GM12878 (cell line): ENCODE measurements at regions not wholly inside any gene's neighbourhood (a gene's known extent, or its start where the extent isn't known, plus 50 kb on each side); places are given as distances from the start of the nearest gene placed in this dataset.

Source experiments
- ATAC-seq: fragments of 200-7000 bp; cut with Tn5 transposase; 3 replicates; pipeline ENCODE4 v1.9.1; 2020; ENCODE audit warnings: mild to moderate bottlenecking, moderate library complexity
- BruUV-seq: library from RNA; stranded (reverse); fragments of 400-500 nt; replicated peaks from 2 replicates; lab custom pipeline; 2021; lab: Mats Ljungman, UMichigan
- CTCF ChIA-PET: fragments of 300-600 bp; sonication (Branson Sonifier 250); formaldehyde crosslinking; extraction: SDS; loops from one replicate; lab custom pipeline; 2021; ENCODE audit warnings: inconsistent platforms; lab: Yijun Ruan, JAX
- POLR2A ChIA-PET: fragments of 350-600 bp; formaldehyde crosslinking; extraction: SDS; loops from one replicate; lab custom pipeline; 2021; ENCODE audit warnings: inconsistent platforms; lab: Charles Lee
- RAD21 ChIA-PET: fragments of 300-600 bp; sonication (Branson Sonifier 250); formaldehyde crosslinking; loops from one replicate; lab custom pipeline; 2023; ENCODE audit warnings: antibody characterized with exemption; ENCODE audit not compliant: unreplicated experiment; lab: Charles Lee
- SMC1A ChIA-PET: fragments of 300-600 bp; sonication (Branson Sonifier 250); formaldehyde crosslinking; loops from one replicate; lab custom pipeline; 2023; ENCODE audit not compliant: unreplicated experiment, uncharacterized antibody; lab: Charles Lee
- DNase-seq: peaks from one replicate; pipeline ENCODE4 v3.0.0-alpha.2; 2011; ENCODE audit warnings: low read depth, low spot score
- FAIRE-seq: peaks from 3 replicates; lab custom pipeline; 2011; peaks lifted over from hg19 to GRCh38; lab: Jason Lieb, UNC
- H2AFZ ChIP-seq: 2 replicates; pipeline ENCODE4 v1.6.0; 2011; ENCODE audit warnings: low read depth, low read length, control low read depth; ENCODE audit not compliant: control insufficient read depth
- H3K27ac ChIP-seq: 2 replicates; pipeline ENCODE4 v1.5.1; 2011; ENCODE audit warnings: control low read depth; ENCODE audit not compliant: control insufficient read depth, insufficient read depth
- H3K27me3 ChIP-seq, 2 experiments: replicated peaks in 1 of 2; 2 replicates each; pipeline versions ENCODE4 v1.6.0 to v1.6.1; 2011; ENCODE audit warnings: low read length in 1 of 2; ENCODE audit not compliant: control insufficient read depth in 2 of 2, insufficient read depth in 2 of 2
- H3K36me3 ChIP-seq, 2 experiments: 2 replicates each; pipeline ENCODE4 v1.5.1; 2011; ENCODE audit warnings: low read length in 1 of 2; ENCODE audit not compliant: control insufficient read depth in 2 of 2, insufficient read depth in 2 of 2
- H3K4me1 ChIP-seq: 2 replicates; pipeline ENCODE4 v1.6.1; 2011; ENCODE audit warnings: mild to moderate bottlenecking, low read length, moderate library complexity, mixed read lengths; ENCODE audit not compliant: control insufficient read depth, insufficient read depth
- H3K4me2 ChIP-seq: 2 replicates; pipeline ENCODE4 v1.6.0; 2011; ENCODE audit warnings: control low read depth; ENCODE audit not compliant: control insufficient read depth, insufficient read depth
- H3K4me3 ChIP-seq: fragments of 200-600 bp; sonication (generic); 2 replicates; pipeline ENCODE4 v1.5.1; 2016
- H3K79me2 ChIP-seq: 2 replicates; pipeline ENCODE4 v1.6.0; 2011; ENCODE audit warnings: low read length; ENCODE audit not compliant: control insufficient read depth, insufficient read depth
- H3K9ac ChIP-seq: 2 replicates; pipeline ENCODE4 v1.8.0; 2011; ENCODE audit warnings: low read length, control low read depth, mixed read lengths; ENCODE audit not compliant: control insufficient read depth, insufficient read depth
- H3K9me3 ChIP-seq: replicated peaks from 3 replicates; pipeline ENCODE4 v1.5.1; 2011; ENCODE audit warnings: mild to moderate bottlenecking, low read length; ENCODE audit not compliant: control insufficient read depth, insufficient read depth
- H4K20me1 ChIP-seq: 2 replicates; pipeline ENCODE4 v1.6.0; 2011; ENCODE audit not compliant: control insufficient read depth, insufficient read depth
- HDAC6 ChIP-seq: fragments of 200-600 bp; sonication (generic); IDR thresholded peaks from one replicate; pipeline ENCODE4 v1.8.0; 2017; ENCODE audit warnings: antibody characterized with exemption; ENCODE audit not compliant: unreplicated experiment
- JUNB ChIP-seq: IDR thresholded peaks from 2 replicates; pipeline ENCODE4 v1.6.1; 2016; ENCODE audit warnings: antibody characterized with exemption, mild to moderate bottlenecking
- KDM1A ChIP-seq: fragments of 200-600 bp; sonication (generic); IDR thresholded peaks from 2 replicates; pipeline ENCODE4 v1.6.1; 2016; ENCODE audit warnings: borderline replicate concordance
- SPI1 ChIP-seq: IDR thresholded peaks from 2 replicates; pipeline ENCODE4 v1.6.1; 2011; ENCODE audit warnings: low read depth, mild to moderate bottlenecking, low read length, moderate library complexity, borderline replicate concordance; ENCODE audit not compliant: insufficient read depth
- SREBF1 ChIP-seq: IDR thresholded peaks from 2 replicates; pipeline ENCODE4 v1.6.1; 2012; ENCODE audit warnings: mild to moderate bottlenecking, low read length
- TCF3 ChIP-seq: IDR thresholded peaks from 2 replicates; pipeline ENCODE4 v1.6.1; 2012; ENCODE audit warnings: low read depth, mild to moderate bottlenecking, low read length, borderline replicate concordance; ENCODE audit not compliant: insufficient read depth
- WGBS: methylation state at CpG from one replicate; pipeline ENCODE4 v1.1.6; 2016; ENCODE audit warnings: low lambda C conversion rate; ENCODE audit not compliant: insufficient replicate concordance, insufficient coverage; ENCODE audit errors: missing lambda C conversion rate; 5-methylcytosine and 5-hydroxymethylcytosine counted together
- in situ Hi-C: fragments of 300-500 bp; cut with MboI; formaldehyde crosslinking; loops from 9 replicates; pipeline ENCODE4 v1.14.3; 2018; ENCODE audit warnings: mixed read lengths
- intact Hi-C: fragments of 100-400 bp; cut with micrococcal nuclease; formaldehyde crosslinking; loops from one replicate; pipeline ENCODE4 v1.14.2; 2022; ENCODE audit not compliant: unreplicated experiment

DNA sequence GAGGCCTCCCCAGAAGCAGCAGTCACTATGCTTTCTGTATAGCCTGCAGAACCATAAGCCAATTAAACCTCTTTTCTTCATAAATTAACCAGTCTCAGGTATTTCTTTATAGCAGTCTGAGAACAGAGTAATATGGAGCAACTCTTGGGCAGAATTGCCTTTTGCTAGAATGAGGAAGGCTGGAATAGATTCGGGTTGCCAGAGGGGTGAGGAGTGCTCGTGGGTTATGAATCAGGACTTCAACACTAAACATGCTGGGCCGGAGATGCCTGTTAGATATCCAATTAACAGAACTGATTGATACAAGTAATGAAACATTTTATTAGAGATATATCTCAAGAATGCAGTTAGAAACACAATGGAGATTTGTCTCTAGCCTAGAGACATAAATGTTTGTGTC, 140.9 kb upstream of the MAP3K1 start:
- ChIA-PET SMC1A (no interaction called here), POLR2A (no interaction called here), RAD21 (interaction anchor here (4.4 kb wide), 1 partner anchor 13 kb away, joined by 49 read pairs; no protein-coding TSS in a partner anchor), CTCF (no interaction called here)
- Histone ChIP-seq H3K27me3 (no peaks in the 10 kb centered on the region), H3K4me2 (no peak overlapping the region), H3K4me3 (no peak overlapping the region), H3K79me2 (no peaks in the 10 kb centered on the region), H3K36me3 (no peaks in the 10 kb centered on the region), H3K4me1 (peaks cover 16% of the 10 kb centered on the region), H2AFZ (no peak overlapping the region), H3K9ac (no peak overlapping the region), H3K9me3 (no peaks in the 10 kb centered on the region), H4K20me1 (no peaks in the 10 kb centered on the region), H3K27ac (no peak overlapping the region)
- WGBS = 61% methylated on average over 3 of the region's 3 CpGs
- TF ChIP-seq SPI1 = no peak
- ATAC-seq (no peak), FAIRE-seq (no peak), DNase-seq (no peak)
- intact Hi-C loops (loop anchor here (5.0 kb wide), 2 partner anchors 87 to 143 kb away; partner anchors contain the start of gene MAP3K1), in situ Hi-C loops (no loop called here)
- no TSS peak for BruUV-seq

DNA sequence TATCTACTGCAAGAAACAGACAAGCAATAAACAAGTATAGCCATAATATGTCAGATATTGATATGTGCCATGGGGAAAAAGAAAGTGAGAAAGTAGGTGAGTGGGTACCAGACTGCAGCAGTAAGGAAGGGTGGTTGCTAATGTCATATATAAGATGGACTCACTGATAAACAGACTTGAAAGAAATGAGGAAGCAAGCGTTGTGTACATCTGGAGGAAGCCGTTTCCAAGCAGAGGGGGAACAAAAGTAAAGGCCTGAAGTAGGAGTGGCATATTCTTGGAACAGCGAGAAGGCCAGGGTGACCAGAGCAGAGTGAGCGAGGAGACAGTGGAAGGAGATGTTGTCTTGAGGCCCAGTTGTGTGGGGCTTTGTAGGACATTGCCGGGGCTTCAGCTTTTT, 142.2 kb upstream of the MAP3K1 start:
- no peak overlapping the region for H3K4me2 ChIP-seq
- H3K79me2 ChIP-seq = no peaks in the 10 kb centered on the region
- ATAC-seq = no peak
- H3K27me3 ChIP-seq = no peaks in the 10 kb centered on the region
- POLR2A ChIA-PET = no interaction called here
- SMC1A ChIA-PET = interaction anchor here (0.7 to 1.4 kb wide), 4 partner anchors 11 to 402 kb away, joined by 3 to 5 read pairs (median 4); no protein-coding TSS in a partner anchor
- in situ Hi-C loops = no loop called here
- BruUV-seq = no TSS peak
- RAD21 ChIA-PET = interaction anchor here (1.2 kb wide), 1 partner anchor 13 kb away, joined by 3 read pairs; no protein-coding TSS in a partner anchor
- no peak for DNase-seq
- no peak overlapping the region for H2AFZ ChIP-seq
- TF ChIP-seq KDM1A (no peak), SREBF1 (no peak), TCF3 (no peak), HDAC6 (no peak), JUNB (no peak), SPI1 (no peak)
- TF ChIP-seq, all 136 proteins: peak for 0
- 50% methylated on average over 5 of the region's 5 CpGs for WGBS
- Histone ChIP-seq H3K27ac (no peak overlapping the region), H3K4me1 (peaks cover 22% of the 10 kb centered on the region), H3K9ac (no peak overlapping the region), H4K20me1 (no peaks in the 10 kb centered on the region), H3K36me3 (no peaks in the 10 kb centered on the region), H3K9me3 (no peaks in the 10 kb centered on the region), H3K4me3 (no peak overlapping the region)
- intact Hi-C loops = loop anchor here (5.0 kb wide), 2 partner anchors 86 to 144 kb away; partner anchors contain the start of gene MAP3K1
- CTCF ChIA-PET = no interaction called here
- FAIRE-seq = no peak
